AG10803 (cell line): ENCODE measurements at regions not wholly inside any gene's neighbourhood (a gene's known extent, or its start where the extent isn't known, plus 50 kb on each side); places are given as distances from the start of the nearest gene placed in this dataset.
"Not testable (repeated sequence)": the region's sequence is repeated elsewhere in the genome, so short reads cannot be mapped to it uniquely, and the experiment has no call there.

Experiments used
- DNase-seq: peaks from one replicate; pipeline ENCODE4 v3.0.0; 2010; ENCODE audit warnings: low read depth
- H3K4me3 ChIP-seq: 2 replicates; pipeline ENCODE4 v1.5.1; 2011; ENCODE audit warnings: mild to moderate bottlenecking, low read length, control low read depth
- CTCF ChIP-seq: conservative IDR thresholded peaks from 2 replicates; pipeline ENCODE4 v1.5.1; 2011; ENCODE audit warnings: mild to moderate bottlenecking, low read length, control low read depth, inconsistent platforms

DNA sequence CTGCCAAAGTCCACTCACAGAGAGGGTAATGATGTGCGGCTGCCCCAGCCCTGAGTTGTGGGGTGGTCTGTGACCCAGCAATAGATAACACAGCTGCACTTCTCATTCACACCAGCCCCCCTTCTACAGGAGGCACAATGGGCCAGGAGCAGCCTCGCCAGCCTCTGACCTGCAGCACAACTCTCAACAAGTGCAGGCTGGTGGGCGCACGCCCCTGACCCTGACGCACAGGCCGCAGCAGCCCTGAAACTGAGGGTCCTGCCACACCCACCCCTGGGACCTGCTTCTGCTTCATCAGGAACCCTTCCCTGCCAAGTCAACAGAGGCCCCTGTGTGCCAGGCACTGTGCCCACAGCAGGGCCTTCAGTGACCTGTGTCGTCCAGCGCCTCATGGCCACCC is 5402.2 kb upstream of the TPTE start:
- H3K4me3 ChIP-seq = not testable (repeated sequence)

GRCh38 chr21:5121399-5121798 is 5400.0 kb upstream of the TPTE start:
- not testable (repeated sequence) for H3K4me3 ChIP-seq, DNase-seq

More for the DNA sequence above, 5402.2 kb upstream of the TPTE start:
- not testable (repeated sequence) for DNase-seq

- H3K4me3 ChIP-seq, DNase-seq: not testable (repeated sequence)
Measured at GRCh38 chr21:5121849-5122248, 5399.5 kb upstream of the TPTE start.

DNA sequence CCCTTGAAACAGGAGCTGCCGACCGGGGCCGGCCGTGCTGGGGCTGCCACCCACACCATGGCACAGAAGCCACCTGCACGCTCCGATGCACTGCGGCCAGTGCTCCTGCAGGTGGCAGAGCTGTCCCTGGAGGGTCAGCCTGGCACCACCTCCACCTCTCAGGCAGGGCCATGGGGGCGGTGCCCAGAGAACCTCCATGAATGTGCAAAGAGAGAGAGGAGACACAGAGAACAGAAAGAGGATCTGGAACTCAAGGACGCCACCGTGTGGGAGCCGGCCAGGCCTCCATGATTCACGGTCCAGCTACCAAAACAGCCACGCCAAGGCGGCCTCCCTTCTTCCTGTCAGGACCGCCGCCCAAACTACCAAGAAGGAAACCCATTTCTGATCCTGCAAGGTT is 5397.7 kb upstream of the TPTE start:
- not testable (repeated sequence) for DNase-seq, H3K4me3 ChIP-seq
- TF ChIP-seq CTCF = peak; percentile 32

GRCh38 chr21:5128261-5128660 is 5393.1 kb upstream of the TPTE start:
- DNase-seq = peak; percentile 69
- 0 out of 2 replicates have a peak overlapping the region, but pooled peaks have one; percentile 12 for H3K4me3 ChIP-seq

GRCh38 chr21:5133824-5134223 is 5387.6 kb upstream of the TPTE start:
- not testable (repeated sequence) for DNase-seq, H3K4me3 ChIP-seq

- not testable (repeated sequence) for DNase-seq, H3K4me3 ChIP-seq
Measured at GRCh38 chr21:5136406-5136805, 5385.0 kb upstream of the TPTE start.

- H3K4me3 ChIP-seq = not testable (repeated sequence)
Measured at GRCh38 chr21:5137006-5137405, 5384.4 kb upstream of the TPTE start.

GRCh38 chr21:5138687-5139086 is 5382.7 kb upstream of the TPTE start:
- DNase-seq, H3K4me3 ChIP-seq: not testable (repeated sequence)

More at GRCh38 chr21:5137006-5137405, 5384.4 kb upstream of the TPTE start:
- not testable (repeated sequence) for DNase-seq

- H3K4me3 ChIP-seq, DNase-seq: not testable (repeated sequence)
Measured at GRCh38 chr21:5139528-5139927, 5381.9 kb upstream of the TPTE start.

DNA sequence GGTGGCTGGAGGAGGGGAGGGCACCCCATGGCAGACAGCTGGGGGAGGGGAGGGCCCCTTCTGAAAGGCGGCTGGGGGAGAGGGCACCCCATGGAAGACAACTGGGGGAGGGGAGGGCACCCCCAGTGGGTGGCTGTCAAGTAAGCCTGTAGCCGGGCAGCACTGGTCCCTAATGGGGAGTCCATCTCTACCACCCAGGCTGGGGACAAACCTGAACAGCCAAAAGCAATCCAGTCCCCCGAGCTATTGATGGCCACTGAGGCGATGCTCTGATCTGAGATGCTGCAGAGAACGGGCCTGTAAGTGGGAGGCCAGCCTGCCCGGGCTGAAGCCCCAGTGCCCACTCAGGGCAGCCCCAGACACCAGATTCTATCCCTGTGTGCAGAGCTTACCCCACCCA is 5378.4 kb upstream of the TPTE start:
- DNase-seq, H3K4me3 ChIP-seq: not testable (repeated sequence)

DNA sequence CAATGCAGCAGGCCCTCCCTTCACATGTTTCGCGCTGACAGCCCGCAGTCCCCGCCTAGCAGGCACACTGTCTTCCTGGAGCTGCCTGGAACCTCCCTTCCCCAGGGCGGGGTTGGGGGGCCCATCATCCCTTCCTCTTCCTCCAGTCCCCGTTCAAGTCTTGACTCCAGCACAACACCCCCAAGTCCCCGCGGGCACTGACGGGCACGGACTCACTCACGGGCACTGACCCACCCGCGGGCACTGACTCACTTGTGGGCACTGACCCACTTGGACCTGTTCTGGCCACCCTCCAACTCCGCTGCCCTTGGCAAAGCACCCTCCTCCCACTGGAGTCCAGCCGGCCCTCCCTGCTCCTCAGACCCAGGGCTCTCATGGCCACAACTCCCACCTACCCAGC is 5376.7 kb upstream of the TPTE start:
- not testable (repeated sequence) for DNase-seq

GRCh38 chr21:5147685-5148084 is 5373.7 kb upstream of the TPTE start:
- H3K4me3 ChIP-seq, DNase-seq: not testable (repeated sequence)

More for the DNA sequence above, 5376.7 kb upstream of the TPTE start:
- H3K4me3 ChIP-seq = not testable (repeated sequence)

GRCh38 chr21:5149222-5149621 is 5372.2 kb upstream of the TPTE start:
- DNase-seq = not testable (repeated sequence)

DNA sequence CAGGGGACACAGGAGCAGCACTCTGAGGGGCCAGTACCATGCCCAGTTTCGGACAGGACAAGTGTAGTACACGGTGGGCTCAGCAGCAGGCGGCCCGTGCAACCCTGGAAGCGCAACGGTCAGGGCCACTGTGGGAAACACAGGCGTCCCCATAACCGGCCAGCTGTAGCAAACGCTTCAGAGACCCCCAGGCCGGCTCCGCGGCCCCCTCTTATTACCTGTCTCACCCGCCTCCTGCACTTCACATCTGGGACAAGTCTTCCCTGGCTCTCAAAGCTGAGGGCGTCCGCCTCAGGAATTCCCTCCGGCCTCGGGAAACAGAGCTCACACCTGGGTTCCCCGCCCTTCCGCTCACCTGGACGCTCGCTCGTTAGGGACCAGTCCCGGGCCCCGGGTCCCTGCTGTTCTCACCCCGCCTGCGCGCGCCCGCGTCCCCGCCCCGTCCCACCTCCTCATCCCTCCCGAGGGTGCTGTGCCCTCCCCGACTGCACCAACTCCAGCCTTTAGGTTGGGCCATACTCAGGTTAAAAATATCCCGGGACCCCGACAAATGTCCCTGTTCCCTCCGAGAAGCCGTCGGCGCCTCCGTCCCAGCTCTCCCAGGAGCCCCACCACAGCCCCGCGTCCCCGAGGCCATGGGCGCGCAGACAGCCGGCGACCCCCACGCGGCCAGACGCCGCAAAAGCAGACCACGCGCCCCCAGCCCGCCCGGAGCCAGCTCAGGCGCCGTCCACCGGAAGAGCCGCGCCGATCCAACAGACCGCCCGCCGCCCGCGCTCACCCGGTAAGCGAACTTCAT is 5367.3 kb upstream of the TPTE start:
- not testable (repeated sequence) for H3K4me3 ChIP-seq, DNase-seq

More at GRCh38 chr21:5149222-5149621, 5372.2 kb upstream of the TPTE start:
- not testable (repeated sequence) for H3K4me3 ChIP-seq

DNA sequence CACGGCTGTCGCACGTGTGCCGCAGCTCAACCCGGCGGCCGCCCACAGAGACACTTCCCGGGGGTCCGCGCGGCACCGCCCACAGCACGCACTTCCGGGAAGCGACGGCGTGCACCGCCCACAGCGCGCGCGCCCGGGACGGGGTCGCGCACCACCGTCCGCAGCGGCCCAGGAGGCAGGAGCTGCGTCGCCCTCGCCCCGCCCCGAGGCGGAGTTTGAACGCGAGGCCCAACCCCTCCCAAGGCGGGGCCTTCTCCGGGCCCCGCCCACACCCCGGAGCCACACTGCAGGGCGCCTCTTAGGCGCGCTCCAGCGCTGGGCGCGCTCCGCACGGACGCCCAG is 5366.8 kb upstream of the TPTE start:
- H3K4me3 ChIP-seq = not testable (repeated sequence)
- DNase-seq = peak; percentile 63

DNA sequence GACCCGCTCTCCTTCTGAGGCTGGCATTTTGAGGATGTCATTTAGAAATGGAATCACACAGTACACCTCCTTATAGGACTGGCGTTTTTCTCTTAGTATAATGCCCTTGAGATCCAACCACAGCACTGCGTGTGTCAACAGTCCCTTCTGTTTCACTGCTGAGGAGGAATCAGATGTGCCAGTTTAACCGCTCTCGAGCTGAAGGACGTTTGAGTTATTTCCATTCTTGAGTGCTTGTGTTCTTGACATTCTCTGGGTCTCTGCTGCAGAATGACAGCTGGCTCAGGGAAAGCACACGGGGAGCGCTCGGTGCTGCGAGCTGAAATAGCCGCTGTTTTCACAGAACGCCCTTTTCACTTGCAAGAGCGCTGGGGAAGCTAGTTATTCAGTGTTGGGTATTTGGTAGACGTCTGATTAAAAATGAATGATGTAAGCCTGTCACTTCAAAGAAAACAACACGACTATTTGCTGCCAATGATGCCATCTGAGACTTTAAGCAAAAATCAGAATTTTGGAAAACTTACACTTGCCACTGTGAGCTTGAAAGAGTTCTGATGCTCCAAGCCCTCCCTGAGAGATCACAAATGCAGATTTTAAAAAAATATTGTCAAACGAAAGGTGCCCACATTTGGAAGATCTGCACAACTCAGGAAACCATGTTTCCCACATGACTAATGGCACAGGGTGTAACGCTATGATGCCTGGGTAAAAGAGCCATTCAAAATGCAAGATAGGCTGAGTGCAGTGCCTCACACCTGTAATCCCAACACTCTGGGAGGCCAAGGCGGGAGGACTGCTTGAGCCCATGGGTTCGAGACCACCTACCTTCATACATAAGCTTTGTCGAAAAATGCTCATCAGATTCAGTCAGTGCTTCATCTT is 5358.4 kb upstream of the TPTE start:
- not testable (repeated sequence) for H3K4me3 ChIP-seq

GRCh38 chr21:5165829-5166228 is 5355.6 kb upstream of the TPTE start:
- H3K4me3 ChIP-seq, DNase-seq: not testable (repeated sequence)

More for the DNA sequence above, 5358.4 kb upstream of the TPTE start:
- DNase-seq = not testable (repeated sequence)
